Fibroblast of the aortic adventitia (primary cell): ENCODE measurements at regions not wholly inside any gene's neighbourhood (a gene's known extent, or its start where the extent isn't known, plus 50 kb on each side); places are given as distances from the start of the nearest gene placed in this dataset.
A peak's percentile ranks its signal among the peaks of the same experiment; 100 is the strongest.

Experiments used
- DNase-seq: peaks from one replicate; pipeline ENCODE4 v3.0.0-alpha.2; 2010; ENCODE audit warnings: low read depth
- H3K4me3 ChIP-seq: 2 replicates; pipeline ENCODE4 v1.5.1; 2011; ENCODE audit warnings: low read depth, mild to moderate bottlenecking, control low read depth, low read length, moderate library complexity
- CTCF ChIP-seq: IDR thresholded peaks from 2 replicates; pipeline ENCODE4 v1.5.1; 2011; ENCODE audit warnings: mild to moderate bottlenecking, low read length, control low read depth, inconsistent platforms; ENCODE audit not compliant: insufficient read depth

DNA sequence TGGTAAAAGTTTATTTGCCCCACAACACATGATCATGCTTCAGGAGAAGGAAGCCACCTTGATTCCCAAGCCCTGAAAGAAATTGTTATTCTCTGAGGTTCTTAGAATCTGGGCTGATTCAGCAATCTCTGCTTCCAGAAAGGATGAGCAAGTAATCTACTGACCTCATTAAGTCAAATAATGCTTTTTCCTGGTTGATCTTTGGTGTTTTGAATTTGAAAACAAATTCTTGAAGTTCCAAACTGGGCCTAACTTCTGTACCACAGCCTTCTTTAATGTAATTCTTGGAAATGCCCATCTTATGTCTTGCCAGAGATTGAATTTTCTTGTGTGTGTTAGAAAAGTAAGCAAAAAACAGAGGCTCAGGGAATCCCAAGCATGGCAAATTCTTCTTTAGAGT is 319.2 kb upstream of the DDHD1 start:
- no peak overlapping the region for H3K4me3 ChIP-seq
- no peak for TF ChIP-seq CTCF
- no peak for DNase-seq

GRCh38 chr14:53470351-53471043 is 317.4 kb upstream of the DDHD1 start:
- no peak overlapping the region for H3K4me3 ChIP-seq
- DNase-seq, result peak; percentile 68
- TF ChIP-seq CTCF, result no peak

DNA sequence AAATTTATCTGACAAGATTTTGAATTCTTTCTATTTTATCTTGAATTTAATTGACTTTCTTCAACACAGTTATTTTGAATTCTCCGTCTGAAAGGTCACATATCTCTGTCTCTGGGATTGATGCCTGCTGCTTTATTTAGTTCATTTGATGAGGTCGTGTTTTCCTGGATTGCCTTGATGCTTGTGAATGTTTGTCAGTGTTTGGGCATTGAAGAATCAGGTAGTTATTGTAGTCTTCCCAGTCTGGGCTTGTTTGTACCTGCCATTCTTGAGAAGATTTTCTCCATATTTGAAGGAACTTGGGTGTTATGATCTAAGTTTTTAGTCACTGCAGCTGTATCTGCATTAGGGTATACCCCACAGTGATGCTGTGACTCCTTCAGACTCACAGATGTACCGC is 315.8 kb upstream of the DDHD1 start:
- DNase-seq, result no peak
- no peak for TF ChIP-seq CTCF
- no peak overlapping the region for H3K4me3 ChIP-seq

DNA sequence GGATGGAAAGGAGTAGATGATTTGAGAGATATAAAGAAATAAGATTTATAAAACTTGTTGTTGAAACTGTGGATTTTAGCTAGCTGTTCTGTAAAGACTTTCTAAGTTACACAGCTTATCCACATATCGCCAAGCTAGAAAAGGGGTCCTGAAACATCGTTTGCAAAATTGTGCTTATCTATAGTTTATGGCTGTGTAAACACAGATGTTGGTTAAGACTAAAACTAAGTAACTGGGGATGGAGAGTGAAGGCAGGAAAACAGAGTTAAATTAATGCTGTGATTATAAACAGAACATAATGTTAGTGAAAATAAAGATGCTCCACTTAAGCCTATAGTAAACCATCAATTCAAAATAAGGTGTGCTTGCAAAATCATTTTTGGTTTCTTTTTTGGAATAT is 311.3 kb upstream of the DDHD1 start:
- no peak for TF ChIP-seq CTCF
- no peak for DNase-seq
- no peak overlapping the region for H3K4me3 ChIP-seq

DNA sequence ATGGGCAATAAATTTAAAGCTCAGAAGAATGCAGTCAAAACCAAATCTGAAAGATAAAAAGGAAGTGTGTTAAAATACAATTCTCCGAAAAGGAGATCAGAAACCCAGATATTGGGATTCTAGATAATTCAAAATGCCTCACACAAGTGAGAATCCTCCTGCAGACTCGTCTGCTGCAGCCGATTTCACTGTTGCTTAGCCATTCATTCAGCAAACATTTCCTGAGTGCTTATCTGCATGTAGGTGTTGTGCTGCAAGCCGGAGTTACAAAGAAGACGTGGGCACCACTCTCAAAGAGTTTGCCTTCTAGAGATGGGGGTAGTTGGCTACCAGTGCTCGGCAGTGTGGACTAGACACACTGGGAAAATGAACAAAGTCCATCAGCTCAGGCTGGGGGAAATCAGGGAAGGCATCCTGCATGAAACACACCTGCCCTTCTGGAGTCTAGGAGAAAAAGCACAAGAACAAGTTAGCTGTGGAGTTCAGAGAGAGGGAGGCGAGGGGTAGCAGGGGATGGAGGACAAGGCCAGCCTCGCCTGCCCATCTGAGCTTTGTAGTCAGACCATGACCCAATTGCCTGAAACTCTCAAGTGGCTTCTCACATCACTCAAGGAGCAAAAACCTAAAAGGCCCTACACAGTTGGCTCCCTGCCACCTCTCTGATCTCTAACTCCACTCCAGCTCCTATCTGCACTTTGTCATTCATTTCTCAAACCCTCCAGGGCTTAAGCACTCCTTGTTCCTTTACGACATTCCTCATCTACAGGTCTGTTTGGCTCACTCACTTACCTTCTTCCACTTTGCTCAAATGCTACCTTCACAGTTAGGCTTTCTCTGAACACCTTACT is 310.0 kb upstream of the DDHD1 start:
- H3K4me3 ChIP-seq, result no peak overlapping the region
- no peak for DNase-seq
- TF ChIP-seq CTCF, result no peak

DNA sequence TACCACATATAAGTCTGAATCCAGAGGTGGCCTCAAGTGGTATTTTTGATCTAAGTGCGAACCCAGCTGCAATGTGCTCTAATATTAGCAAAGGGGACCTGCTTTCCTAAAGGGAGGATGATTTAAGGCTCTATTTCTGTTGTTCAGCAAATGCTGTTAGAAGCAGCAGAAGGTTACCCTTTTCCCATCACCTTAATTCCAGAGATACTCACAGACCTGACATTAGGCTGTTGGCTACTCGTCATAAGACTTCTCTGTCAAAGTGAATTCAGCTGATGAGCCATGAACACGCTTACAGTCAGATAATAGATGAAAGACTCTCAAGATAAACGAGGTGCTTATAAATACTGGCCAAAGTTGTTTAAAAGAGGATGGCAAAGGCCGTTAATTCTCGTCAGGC is 308.7 kb upstream of the DDHD1 start:
- DNase-seq, result no peak

More for the DNA sequence above, 308.7 kb upstream of the DDHD1 start:
- no peak overlapping the region for H3K4me3 ChIP-seq
- TF ChIP-seq CTCF, result no peak
